ENCODE measurements at regions not wholly inside any gene's neighbourhood (a gene's known extent, or its start where the extent isn't known, plus 50 kb on each side); places are given as distances from the start of the nearest gene placed in this dataset.

DNA sequence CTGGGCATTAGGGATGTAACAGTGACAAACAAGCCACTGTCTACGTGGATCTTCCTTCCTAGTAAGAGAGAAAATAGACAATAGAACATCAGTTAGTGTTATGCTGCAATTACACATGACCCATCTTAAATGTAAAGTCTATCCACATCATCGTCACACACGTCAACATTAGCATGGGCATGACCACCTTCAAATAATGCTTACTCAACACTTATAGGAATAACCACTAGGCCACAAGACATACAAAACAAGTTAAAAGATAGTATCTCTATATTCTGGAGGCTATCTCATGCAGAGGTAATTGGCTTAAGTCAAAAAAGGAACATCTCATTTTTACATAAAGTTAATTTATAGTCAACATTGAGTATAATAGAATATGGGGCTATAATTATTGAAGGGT, 156.5 kb downstream of the MOXD1 start:
- H3K9me3 ChIP-seq (ENCODE audit: control insufficient read depth, low read length): no peaks in the 10 kb centered on the region
- no peaks in the 10 kb centered on the region for H3K36me3 ChIP-seq (ENCODE audit: control insufficient read depth, insufficient read depth, low read length)
- no peak overlapping the region for H3K4me3 ChIP-seq (ENCODE audit: low read length)
- H3K27me3 ChIP-seq (ENCODE audit: control insufficient read depth, insufficient read depth, low read length): no peaks in the 10 kb centered on the region
- H3K4me1 ChIP-seq (ENCODE audit: control insufficient read depth, insufficient read depth, low read length): no peaks in the 10 kb centered on the region
- H3K9ac ChIP-seq (ENCODE audit: low read length): no peak overlapping the region

DNA sequence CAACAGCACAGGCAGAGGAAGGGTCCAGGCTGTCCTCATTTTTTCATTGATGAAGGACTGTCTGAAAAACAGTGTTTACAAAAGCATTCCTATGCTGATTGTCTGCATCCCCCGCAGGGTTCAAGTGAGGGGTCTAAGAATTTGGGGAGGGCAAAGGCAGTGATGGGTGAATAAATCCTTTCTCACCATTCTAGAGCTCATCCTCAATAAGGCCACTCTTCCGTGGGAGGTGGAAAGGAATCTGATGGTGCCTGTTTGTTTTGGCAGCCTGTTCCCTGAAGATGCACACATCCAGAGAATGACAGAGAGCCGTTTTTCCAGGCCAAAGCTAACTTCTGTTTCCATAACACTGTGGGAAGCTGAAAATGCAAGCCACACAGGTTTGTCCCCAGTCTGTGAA, 164.5 kb downstream of the MOXD1 start:
- no peaks in the 10 kb centered on the region for H3K4me1 ChIP-seq (ENCODE audit: control insufficient read depth, insufficient read depth, low read length)
- H3K9ac ChIP-seq (ENCODE audit: low read length): no peak overlapping the region
- no peaks in the 10 kb centered on the region for H3K36me3 ChIP-seq (ENCODE audit: control insufficient read depth, insufficient read depth, low read length)
- no peak overlapping the region for H3K4me3 ChIP-seq (ENCODE audit: low read length)
- H3K9me3 ChIP-seq (ENCODE audit: control insufficient read depth, low read length): no peaks in the 10 kb centered on the region
- no peaks in the 10 kb centered on the region for H3K27me3 ChIP-seq (ENCODE audit: control insufficient read depth, insufficient read depth, low read length)

GRCh38 chr6:132236281-132236680, 165.0 kb downstream of the MOXD1 start:
- Histone ChIP-seq H3K9ac (ENCODE audit: low read length) (no peak overlapping the region), H3K27me3 (ENCODE audit: control insufficient read depth, insufficient read depth, low read length) (no peaks in the 10 kb centered on the region), H3K36me3 (ENCODE audit: control insufficient read depth, insufficient read depth, low read length) (no peaks in the 10 kb centered on the region)

DNA sequence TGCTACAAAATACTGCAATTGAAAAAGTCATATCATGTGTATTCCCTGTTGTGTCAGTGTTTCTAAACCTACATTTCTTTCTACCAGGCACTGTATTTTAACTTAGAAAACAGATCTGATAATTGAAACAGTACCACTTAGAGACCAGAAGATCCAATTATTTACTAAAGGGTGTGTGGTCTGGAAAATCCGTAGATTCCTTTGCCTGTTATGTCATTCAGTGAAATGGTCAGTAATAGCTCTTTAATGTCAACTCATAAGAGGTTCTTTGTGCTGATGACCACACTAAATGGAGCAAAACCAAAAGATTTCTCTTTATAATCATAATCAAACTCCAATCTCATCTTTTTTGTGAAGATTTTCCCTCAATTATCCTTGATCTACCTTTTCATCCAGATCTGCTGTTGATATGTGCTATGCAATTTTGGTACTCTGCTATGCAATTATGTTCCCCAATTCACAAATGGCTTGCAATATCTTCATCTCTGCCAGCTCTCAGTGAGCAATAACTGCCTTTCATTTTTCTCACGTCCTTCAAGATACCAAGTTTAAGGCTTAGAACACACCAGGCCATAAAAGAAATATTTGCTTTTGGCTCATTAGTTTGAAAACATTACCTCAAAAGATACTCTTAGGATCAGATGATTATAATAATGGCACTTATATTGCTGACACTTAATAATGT, 165.5 kb downstream of the MOXD1 start:
- H3K27me3 ChIP-seq (ENCODE audit: control insufficient read depth, insufficient read depth, low read length): no peaks in the 10 kb centered on the region
- no peaks in the 10 kb centered on the region for H3K36me3 ChIP-seq (ENCODE audit: control insufficient read depth, insufficient read depth, low read length)
- H3K9me3 ChIP-seq (ENCODE audit: control insufficient read depth, low read length): no peaks in the 10 kb centered on the region
- H3K4me3 ChIP-seq (ENCODE audit: low read length): no peak overlapping the region
- H3K4me1 ChIP-seq (ENCODE audit: control insufficient read depth, insufficient read depth, low read length): no peaks in the 10 kb centered on the region
- no peak overlapping the region for H3K9ac ChIP-seq (ENCODE audit: low read length)

More at GRCh38 chr6:132236281-132236680, 165.0 kb downstream of the MOXD1 start:
- Histone ChIP-seq H3K9me3 (ENCODE audit: control insufficient read depth, low read length) (no peaks in the 10 kb centered on the region), H3K4me3 (ENCODE audit: low read length) (no peak overlapping the region), H3K4me1 (ENCODE audit: control insufficient read depth, insufficient read depth, low read length) (no peaks in the 10 kb centered on the region)

GRCh38 chr6:132234356-132234755, 166.9 kb downstream of the MOXD1 start:
- Histone ChIP-seq H3K9ac (ENCODE audit: low read length) (no peak overlapping the region), H3K27me3 (ENCODE audit: control insufficient read depth, insufficient read depth, low read length) (no peaks in the 10 kb centered on the region), H3K4me3 (ENCODE audit: low read length) (no peak overlapping the region), H3K36me3 (ENCODE audit: control insufficient read depth, insufficient read depth, low read length) (no peaks in the 10 kb centered on the region), H3K4me1 (ENCODE audit: control insufficient read depth, insufficient read depth, low read length) (no peaks in the 10 kb centered on the region), H3K9me3 (ENCODE audit: control insufficient read depth, low read length) (no peaks in the 10 kb centered on the region)

DNA sequence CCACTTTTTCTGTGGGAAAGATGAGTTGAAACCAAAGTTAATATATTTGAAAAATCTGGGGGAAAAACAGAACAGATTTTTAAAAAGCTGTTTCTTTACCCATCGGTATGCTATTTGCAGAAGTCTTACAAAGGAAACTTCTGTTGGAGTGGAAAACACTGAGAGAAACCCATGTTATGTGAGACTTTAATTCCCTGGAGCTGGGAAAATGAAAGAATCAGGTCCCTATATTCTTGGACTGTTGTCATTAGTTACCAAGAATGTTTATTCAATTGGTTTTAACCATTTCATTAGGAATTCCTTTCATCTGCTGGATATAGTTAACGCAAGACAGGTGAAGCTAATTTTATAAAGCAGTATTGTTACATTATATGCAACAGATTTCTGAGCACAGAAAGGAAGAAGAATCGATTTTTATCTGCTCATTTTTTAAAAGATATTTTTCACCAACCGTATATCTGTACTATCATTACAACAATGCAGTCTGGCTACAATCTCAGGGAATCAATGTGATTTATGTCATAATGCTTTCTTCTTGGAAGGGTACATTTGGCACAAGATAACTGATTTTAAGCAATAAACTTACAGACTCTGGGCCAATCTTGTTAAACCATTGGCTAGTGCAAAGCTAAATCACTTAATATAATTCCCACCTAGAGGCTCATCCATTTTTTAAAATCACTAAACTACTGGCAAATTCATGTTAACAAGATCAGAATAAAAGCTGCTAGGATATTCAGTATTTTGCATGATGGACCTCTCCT, 170.0 kb downstream of the MOXD1 start:
- no peak overlapping the region for H3K4me3 ChIP-seq (ENCODE audit: low read length)
- no peaks in the 10 kb centered on the region for H3K4me1 ChIP-seq (ENCODE audit: control insufficient read depth, insufficient read depth, low read length)
- H3K9me3 ChIP-seq (ENCODE audit: control insufficient read depth, low read length): no peaks in the 10 kb centered on the region
- H3K27me3 ChIP-seq (ENCODE audit: control insufficient read depth, insufficient read depth, low read length): no peaks in the 10 kb centered on the region
- H3K9ac ChIP-seq (ENCODE audit: low read length): no peak overlapping the region
- H3K36me3 ChIP-seq (ENCODE audit: control insufficient read depth, insufficient read depth, low read length): no peaks in the 10 kb centered on the region

GRCh38 chr6:132228894-132229293, 172.4 kb downstream of the MOXD1 start:
- H3K36me3 ChIP-seq (ENCODE audit: control insufficient read depth, insufficient read depth, low read length): no peaks in the 10 kb centered on the region

GRCh38 chr6:132227904-132228303, 173.4 kb downstream of the MOXD1 start:
- Histone ChIP-seq H3K9ac (ENCODE audit: low read length) (no peak overlapping the region), H3K9me3 (ENCODE audit: control insufficient read depth, low read length) (no peaks in the 10 kb centered on the region), H3K4me1 (ENCODE audit: control insufficient read depth, insufficient read depth, low read length) (no peaks in the 10 kb centered on the region), H3K27me3 (ENCODE audit: control insufficient read depth, insufficient read depth, low read length) (no peaks in the 10 kb centered on the region), H3K4me3 (ENCODE audit: low read length) (no peak overlapping the region), H3K36me3 (ENCODE audit: control insufficient read depth, insufficient read depth, low read length) (no peaks in the 10 kb centered on the region)

More at GRCh38 chr6:132228894-132229293, 172.4 kb downstream of the MOXD1 start:
- H3K4me1 ChIP-seq (ENCODE audit: control insufficient read depth, insufficient read depth, low read length): no peaks in the 10 kb centered on the region
- no peak overlapping the region for H3K4me3 ChIP-seq (ENCODE audit: low read length)
- H3K27me3 ChIP-seq (ENCODE audit: control insufficient read depth, insufficient read depth, low read length): no peaks in the 10 kb centered on the region
- no peak overlapping the region for H3K9ac ChIP-seq (ENCODE audit: low read length)
- H3K9me3 ChIP-seq (ENCODE audit: control insufficient read depth, low read length): no peaks in the 10 kb centered on the region

DNA sequence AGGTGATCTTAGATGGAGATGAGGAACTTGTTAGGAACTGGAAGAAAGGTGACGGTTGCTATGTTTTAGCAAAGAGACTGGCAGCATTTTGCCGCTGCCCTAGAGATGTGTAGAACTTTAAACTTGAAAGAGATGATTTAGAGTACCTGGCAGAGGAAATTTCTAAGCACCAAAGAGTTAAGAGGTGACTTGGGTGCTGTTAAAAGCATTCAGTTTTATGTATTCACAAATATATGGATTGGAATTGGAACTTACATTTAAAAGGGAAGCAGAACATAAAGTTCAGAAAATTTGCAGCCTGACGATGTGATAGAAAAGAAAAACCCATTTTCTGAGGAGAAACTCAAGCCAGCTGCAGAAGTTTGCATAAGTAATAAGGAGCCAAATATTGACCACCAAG, 176.3 kb downstream of the MOXD1 start:
- no peaks in the 10 kb centered on the region for H3K9me3 ChIP-seq (ENCODE audit: control insufficient read depth, low read length)
- H3K9ac ChIP-seq (ENCODE audit: low read length): no peak overlapping the region
- H3K4me3 ChIP-seq (ENCODE audit: low read length): no peak overlapping the region
- H3K36me3 ChIP-seq (ENCODE audit: control insufficient read depth, insufficient read depth, low read length): no peaks in the 10 kb centered on the region
- no peaks in the 10 kb centered on the region for H3K27me3 ChIP-seq (ENCODE audit: control insufficient read depth, insufficient read depth, low read length)
- H3K4me1 ChIP-seq (ENCODE audit: control insufficient read depth, insufficient read depth, low read length): no peaks in the 10 kb centered on the region

DNA sequence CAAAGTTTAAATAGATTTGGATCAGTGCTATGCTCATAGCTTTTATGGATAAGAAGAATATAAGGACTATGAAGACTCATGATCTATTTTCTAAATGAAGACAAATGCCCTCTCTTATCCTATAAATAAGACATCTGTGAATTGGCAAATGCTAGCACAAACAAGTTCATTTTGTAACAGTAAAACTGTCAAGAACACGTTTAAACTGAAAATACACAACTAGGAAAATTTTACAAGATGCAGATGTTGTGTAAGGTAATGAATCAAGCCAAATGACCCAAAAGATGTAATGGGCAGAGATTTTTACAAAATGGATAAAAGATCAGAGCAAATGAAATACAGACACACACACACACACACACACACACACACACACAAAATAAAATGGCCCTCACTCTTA, 180.5 kb downstream of the MOXD1 start:
- Histone ChIP-seq H3K9ac (ENCODE audit: low read length) (no peak overlapping the region), H3K4me1 (ENCODE audit: control insufficient read depth, insufficient read depth, low read length) (no peaks in the 10 kb centered on the region), H3K27me3 (ENCODE audit: control insufficient read depth, insufficient read depth, low read length) (no peaks in the 10 kb centered on the region), H3K9me3 (ENCODE audit: control insufficient read depth, low read length) (no peaks in the 10 kb centered on the region), H3K4me3 (ENCODE audit: low read length) (no peak overlapping the region), H3K36me3 (ENCODE audit: control insufficient read depth, insufficient read depth, low read length) (no peaks in the 10 kb centered on the region)

DNA sequence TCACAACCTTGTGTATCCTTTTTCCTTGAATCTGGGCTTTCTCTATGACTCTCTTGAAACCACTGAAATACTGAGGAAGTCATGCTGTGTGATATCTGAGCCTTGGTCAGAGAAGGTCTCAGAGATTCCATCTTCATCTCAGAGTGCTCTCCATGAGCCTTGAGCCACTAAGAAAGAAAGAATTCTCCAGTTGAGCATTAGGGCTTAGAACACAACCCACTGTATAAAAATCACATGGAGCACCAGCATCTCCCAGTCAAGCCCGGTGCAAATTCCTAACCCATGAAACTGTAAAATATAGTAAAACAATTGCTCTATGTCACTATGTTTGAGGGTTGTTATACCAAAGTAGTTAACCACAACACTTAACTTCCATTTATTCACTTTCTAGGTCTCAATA, 181.4 kb downstream of the MOXD1 start:
- Histone ChIP-seq H3K9ac (ENCODE audit: low read length) (no peak overlapping the region), H3K4me1 (ENCODE audit: control insufficient read depth, insufficient read depth, low read length) (no peaks in the 10 kb centered on the region), H3K4me3 (ENCODE audit: low read length) (no peak overlapping the region), H3K9me3 (ENCODE audit: control insufficient read depth, low read length) (no peaks in the 10 kb centered on the region), H3K36me3 (ENCODE audit: control insufficient read depth, insufficient read depth, low read length) (no peaks in the 10 kb centered on the region), H3K27me3 (ENCODE audit: control insufficient read depth, insufficient read depth, low read length) (no peaks in the 10 kb centered on the region)

DNA sequence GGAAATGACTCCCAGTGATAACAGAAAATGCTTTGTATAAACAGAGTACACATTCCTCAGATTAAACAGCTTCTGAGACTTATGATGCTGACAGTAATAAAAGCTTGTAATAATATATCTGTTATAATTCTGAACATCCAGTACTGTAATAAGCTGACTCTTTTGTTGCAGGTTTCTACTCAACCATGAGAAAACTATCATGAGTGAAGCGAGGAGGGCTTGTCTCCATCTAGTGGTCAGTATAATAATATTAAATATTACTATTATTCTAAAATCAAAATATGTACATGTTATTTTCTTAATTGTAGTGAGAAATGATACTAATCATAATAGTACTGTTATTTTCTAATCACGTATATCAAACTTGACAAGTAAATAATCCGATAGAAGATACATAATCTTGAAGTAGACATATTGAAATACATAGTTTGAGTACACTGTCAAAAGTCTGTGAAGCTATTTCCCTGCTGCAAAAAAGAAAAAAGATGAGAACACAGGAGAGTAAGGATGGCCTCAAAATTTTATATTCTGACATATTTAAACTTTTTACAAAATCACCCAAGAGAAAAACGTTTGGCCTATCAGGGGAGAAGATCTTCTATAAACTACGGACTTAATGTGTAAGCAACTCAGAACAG, 183.1 kb downstream of the MOXD1 start:
- no peak overlapping the region for H3K9ac ChIP-seq (ENCODE audit: low read length)
- no peak overlapping the region for H3K4me3 ChIP-seq (ENCODE audit: low read length)
- no peaks in the 10 kb centered on the region for H3K36me3 ChIP-seq (ENCODE audit: control insufficient read depth, insufficient read depth, low read length)
- H3K4me1 ChIP-seq (ENCODE audit: control insufficient read depth, insufficient read depth, low read length): no peaks in the 10 kb centered on the region
- H3K9me3 ChIP-seq (ENCODE audit: control insufficient read depth, low read length): no peaks in the 10 kb centered on the region
- H3K27me3 ChIP-seq (ENCODE audit: control insufficient read depth, insufficient read depth, low read length): no peaks in the 10 kb centered on the region

Data from mucosa of stomach (tissue), 1 donor.